Neural crest cell (in vitro differentiated cells): ENCODE measurements at regions not wholly inside any gene's neighbourhood (a gene's known extent, or its start where the extent isn't known, plus 50 kb on each side); places are given as distances from the start of the nearest gene placed in this dataset.

ENCODE experiments used
- DNase-seq: peaks from one replicate; pipeline ENCODE4 v3.0.0; 2021; ENCODE audit warnings: low read depth, mixed read lengths, low spot score
- H3K27ac Mint-ChIP-seq: one replicate; pipeline ENCODE4 v1.8.0; 2021; ENCODE audit warnings: mild to moderate bottlenecking, mixed read lengths; ENCODE audit not compliant: unreplicated experiment
- H3K27me3 Mint-ChIP-seq: 2 replicates; pipeline ENCODE4 v1.8.0; 2021; ENCODE audit warnings: low read depth, mild to moderate bottlenecking, mixed read lengths
- H3K36me3 Mint-ChIP-seq: 2 replicates; pipeline ENCODE4 v1.8.0; 2021; ENCODE audit warnings: low read depth, mild to moderate bottlenecking, mixed read lengths
- H3K4me1 Mint-ChIP-seq: 2 replicates; pipeline ENCODE4 v1.8.0; 2021; ENCODE audit warnings: mixed read lengths
- H3K4me3 Mint-ChIP-seq: one replicate; pipeline ENCODE4 v1.8.0; 2021; ENCODE audit warnings: mild to moderate bottlenecking, mixed read lengths
- H3K9me3 Mint-ChIP-seq: 2 replicates; pipeline ENCODE4 v1.8.0; 2021; ENCODE audit warnings: mixed read lengths
- TF ChIP-seq, protein P1 (sequence below): fragments of 200-600 bp; sonication (generic); conservative IDR thresholded peaks from 2 replicates; pipeline ENCODE4 v1.5.0; 2021; ENCODE audit warnings: antibody characterized with exemption, mild to moderate bottlenecking

DNA sequence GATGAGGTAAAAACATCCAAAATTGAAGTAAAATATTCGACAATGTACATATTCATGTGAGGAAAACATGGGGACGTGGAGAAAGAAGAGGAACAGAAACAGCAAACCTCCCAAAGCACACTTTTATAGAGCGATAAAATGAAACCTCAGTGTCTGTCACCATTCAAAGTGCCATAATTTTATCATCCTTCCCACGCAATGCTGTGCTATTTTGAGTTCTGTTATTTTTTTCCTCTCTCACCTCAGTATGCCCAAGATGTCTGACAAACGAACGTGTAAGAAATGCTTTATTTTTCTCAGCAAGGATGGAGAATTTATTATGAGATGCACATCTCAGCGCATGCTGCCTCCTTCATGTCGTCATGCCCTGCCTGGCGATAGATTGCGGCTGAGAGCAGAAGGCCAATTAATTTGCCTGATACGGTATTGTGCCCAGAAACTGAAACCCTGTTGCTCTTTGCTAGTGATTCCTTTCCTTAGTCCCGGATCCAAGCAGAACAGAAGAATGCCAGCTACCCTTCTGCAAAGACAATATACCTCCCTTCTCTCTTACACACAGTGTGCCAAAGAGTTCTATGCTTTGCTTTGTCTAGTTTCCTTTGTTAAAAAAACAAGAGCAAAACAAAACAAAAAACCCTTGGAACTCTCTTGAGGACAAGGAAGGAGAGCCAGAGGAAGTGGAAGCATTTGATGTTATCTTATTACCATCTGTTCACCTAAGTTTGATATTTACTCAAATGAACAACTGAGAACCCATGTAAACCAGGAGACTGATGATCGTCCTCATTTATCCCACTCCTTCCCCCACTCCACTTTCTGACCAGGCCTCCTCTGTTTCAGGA is 192.4 kb downstream of the SEMA6A start:
- no peak for DNase-seq
- no peaks in the 10 kb centered on the region for H3K9me3 Mint-ChIP-seq
- peak overlapping the region; percentile 38 for H3K27ac Mint-ChIP-seq
- no peaks in the 10 kb centered on the region for H3K36me3 Mint-ChIP-seq
- H3K27me3 Mint-ChIP-seq = no peaks in the 10 kb centered on the region
- no peak overlapping the region for H3K4me3 Mint-ChIP-seq
- TF ChIP-seq, protein P1, sequence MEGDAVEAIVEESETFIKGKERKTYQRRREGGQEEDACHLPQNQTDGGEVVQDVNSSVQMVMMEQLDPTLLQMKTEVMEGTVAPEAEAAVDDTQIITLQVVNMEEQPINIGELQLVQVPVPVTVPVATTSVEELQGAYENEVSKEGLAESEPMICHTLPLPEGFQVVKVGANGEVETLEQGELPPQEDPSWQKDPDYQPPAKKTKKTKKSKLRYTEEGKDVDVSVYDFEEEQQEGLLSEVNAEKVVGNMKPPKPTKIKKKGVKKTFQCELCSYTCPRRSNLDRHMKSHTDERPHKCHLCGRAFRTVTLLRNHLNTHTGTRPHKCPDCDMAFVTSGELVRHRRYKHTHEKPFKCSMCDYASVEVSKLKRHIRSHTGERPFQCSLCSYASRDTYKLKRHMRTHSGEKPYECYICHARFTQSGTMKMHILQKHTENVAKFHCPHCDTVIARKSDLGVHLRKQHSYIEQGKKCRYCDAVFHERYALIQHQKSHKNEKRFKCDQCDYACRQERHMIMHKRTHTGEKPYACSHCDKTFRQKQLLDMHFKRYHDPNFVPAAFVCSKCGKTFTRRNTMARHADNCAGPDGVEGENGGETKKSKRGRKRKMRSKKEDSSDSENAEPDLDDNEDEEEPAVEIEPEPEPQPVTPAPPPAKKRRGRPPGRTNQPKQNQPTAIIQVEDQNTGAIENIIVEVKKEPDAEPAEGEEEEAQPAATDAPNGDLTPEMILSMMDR = no peak
- peaks cover 26% of the 10 kb centered on the region for H3K4me1 Mint-ChIP-seq

DNA sequence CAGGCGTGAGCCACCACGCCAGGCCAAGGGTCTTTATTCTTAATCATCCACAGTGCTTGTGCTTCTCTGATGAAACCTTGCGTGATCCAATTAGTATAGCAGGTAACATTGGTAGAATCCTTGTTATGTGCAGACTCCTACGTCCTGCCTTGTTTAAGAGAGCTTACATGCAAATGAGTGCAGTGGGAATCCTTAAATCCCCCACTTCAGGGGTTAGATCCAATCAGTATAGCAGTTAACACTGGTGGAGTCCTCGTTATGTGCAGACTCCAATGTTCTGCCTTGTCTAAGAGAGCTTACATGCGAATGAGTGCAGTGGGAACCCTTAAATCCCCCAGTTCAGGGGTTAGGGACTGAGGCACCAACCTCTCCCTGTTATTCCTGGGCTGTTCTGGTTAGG is 193.4 kb downstream of the SEMA6A start:
- H3K9me3 Mint-ChIP-seq = no peaks in the 10 kb centered on the region
- no peak overlapping the region for H3K27ac Mint-ChIP-seq
- TF ChIP-seq, protein P1 = no peak
- H3K4me1 Mint-ChIP-seq = peaks cover 31% of the 10 kb centered on the region
- no peak overlapping the region for H3K4me3 Mint-ChIP-seq
- no peaks in the 10 kb centered on the region for H3K36me3 Mint-ChIP-seq
- H3K27me3 Mint-ChIP-seq = no peaks in the 10 kb centered on the region
- DNase-seq = no peak

DNA sequence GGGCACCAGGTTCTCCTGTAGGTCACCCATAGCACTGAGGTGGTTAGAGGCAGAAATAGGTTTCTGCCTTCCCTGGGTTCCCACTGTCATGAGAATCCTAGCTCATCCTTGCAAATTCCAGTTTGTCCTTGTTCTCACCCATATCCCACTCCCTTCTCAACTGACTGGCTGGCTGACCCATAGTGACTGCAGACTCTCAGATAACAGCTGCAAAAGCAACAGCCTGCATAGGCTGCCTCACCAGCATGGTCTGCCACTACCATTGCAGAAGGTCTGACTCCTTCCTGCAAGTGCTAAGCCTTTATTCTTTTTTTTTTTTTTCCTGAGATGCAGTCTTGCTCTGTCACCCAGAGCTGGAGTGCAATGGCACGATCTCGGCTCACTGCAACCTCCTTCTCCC is 194.0 kb downstream of the SEMA6A start:
- Mint-ChIP-seq H3K36me3 (no peaks in the 10 kb centered on the region), H3K27me3 (no peaks in the 10 kb centered on the region), H3K4me1 (peaks cover 35% of the 10 kb centered on the region), H3K27ac (no peak overlapping the region), H3K4me3 (no peak overlapping the region), H3K9me3 (no peaks in the 10 kb centered on the region)
- DNase-seq = no peak
- TF ChIP-seq, protein P1 = no peak

DNA sequence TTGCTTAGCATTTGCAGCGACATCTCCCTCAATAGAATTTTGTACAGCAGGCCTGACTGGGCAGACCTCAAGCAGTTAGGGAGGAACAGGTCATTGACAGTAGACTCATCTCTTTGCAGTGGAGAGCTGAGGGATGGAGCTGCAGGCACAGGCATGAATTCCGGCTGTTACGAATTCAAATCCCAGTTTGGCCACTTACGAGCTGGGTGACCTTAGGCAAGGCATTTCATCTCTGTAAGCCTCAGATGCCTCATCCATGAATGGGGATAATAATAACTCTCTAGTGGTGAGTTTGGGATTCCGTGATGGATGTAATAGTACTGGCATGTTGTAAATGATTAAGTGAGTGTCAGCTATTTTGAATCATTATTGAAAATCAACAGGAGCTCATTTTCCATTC is 195.3 kb downstream of the SEMA6A start:
- Mint-ChIP-seq H3K27me3 (no peaks in the 10 kb centered on the region), H3K4me1 (peaks cover 35% of the 10 kb centered on the region), H3K9me3 (no peaks in the 10 kb centered on the region), H3K36me3 (no peaks in the 10 kb centered on the region), H3K4me3 (no peak overlapping the region), H3K27ac (no peak overlapping the region)
- DNase-seq = no peak
- TF ChIP-seq, protein P1 = no peak

DNA sequence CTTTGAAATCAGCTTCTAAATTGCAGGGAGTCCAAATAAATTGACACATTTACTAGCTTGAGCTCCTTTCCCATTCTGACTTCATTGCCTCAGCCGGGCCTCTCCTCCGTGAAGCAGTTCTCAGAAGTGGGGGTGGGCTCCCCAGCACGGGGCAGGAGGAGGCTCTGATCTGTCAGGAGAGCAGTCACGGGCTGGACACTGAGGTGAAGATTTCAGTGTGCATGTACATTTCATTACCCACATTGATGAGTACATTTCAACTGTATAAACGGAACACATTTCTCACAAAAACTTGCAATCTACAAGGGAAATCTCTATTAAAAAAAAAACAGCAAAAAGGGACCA is 195.9 kb downstream of the SEMA6A start:
- no peak overlapping the region for H3K4me3 Mint-ChIP-seq
- peaks cover 1% of the 10 kb centered on the region for H3K9me3 Mint-ChIP-seq
- TF ChIP-seq, protein P1 = no peak
- H3K27ac Mint-ChIP-seq = no peak overlapping the region
- peaks cover 35% of the 10 kb centered on the region for H3K4me1 Mint-ChIP-seq
- H3K27me3 Mint-ChIP-seq = no peaks in the 10 kb centered on the region
- no peaks in the 10 kb centered on the region for H3K36me3 Mint-ChIP-seq
- DNase-seq = no peak
